Epithelial cell of esophagus (primary cell): ENCODE measurements at regions not wholly inside any gene's neighbourhood (a gene's known extent, or its start where the extent isn't known, plus 50 kb on each side); places are given as distances from the start of the nearest gene placed in this dataset.

Experiments used
- DNase-seq: peaks from one replicate; pipeline ENCODE4 v3.0.0; 2010; ENCODE audit warnings: low read depth
- H3K4me3 ChIP-seq: 2 replicates; pipeline ENCODE4 v1.5.1; 2011; ENCODE audit warnings: mild to moderate bottlenecking, low read length, control low read depth
- TF ChIP-seq, protein P1 (sequence below): IDR thresholded peaks from 2 replicates; pipeline ENCODE4 v1.5.1; 2011; ENCODE audit warnings: low read depth, mild to moderate bottlenecking, low read length, control low read depth, inconsistent platforms; ENCODE audit not compliant: insufficient read depth; ENCODE audit errors: missing control alignments

- no peak for DNase-seq
- TF ChIP-seq, protein P1, sequence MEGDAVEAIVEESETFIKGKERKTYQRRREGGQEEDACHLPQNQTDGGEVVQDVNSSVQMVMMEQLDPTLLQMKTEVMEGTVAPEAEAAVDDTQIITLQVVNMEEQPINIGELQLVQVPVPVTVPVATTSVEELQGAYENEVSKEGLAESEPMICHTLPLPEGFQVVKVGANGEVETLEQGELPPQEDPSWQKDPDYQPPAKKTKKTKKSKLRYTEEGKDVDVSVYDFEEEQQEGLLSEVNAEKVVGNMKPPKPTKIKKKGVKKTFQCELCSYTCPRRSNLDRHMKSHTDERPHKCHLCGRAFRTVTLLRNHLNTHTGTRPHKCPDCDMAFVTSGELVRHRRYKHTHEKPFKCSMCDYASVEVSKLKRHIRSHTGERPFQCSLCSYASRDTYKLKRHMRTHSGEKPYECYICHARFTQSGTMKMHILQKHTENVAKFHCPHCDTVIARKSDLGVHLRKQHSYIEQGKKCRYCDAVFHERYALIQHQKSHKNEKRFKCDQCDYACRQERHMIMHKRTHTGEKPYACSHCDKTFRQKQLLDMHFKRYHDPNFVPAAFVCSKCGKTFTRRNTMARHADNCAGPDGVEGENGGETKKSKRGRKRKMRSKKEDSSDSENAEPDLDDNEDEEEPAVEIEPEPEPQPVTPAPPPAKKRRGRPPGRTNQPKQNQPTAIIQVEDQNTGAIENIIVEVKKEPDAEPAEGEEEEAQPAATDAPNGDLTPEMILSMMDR: no peak
- no peak overlapping the region for H3K4me3 ChIP-seq
Measured at GRCh38 chr14:23694949-23695663, 58.9 kb downstream of the DHRS2 start.

DNA sequence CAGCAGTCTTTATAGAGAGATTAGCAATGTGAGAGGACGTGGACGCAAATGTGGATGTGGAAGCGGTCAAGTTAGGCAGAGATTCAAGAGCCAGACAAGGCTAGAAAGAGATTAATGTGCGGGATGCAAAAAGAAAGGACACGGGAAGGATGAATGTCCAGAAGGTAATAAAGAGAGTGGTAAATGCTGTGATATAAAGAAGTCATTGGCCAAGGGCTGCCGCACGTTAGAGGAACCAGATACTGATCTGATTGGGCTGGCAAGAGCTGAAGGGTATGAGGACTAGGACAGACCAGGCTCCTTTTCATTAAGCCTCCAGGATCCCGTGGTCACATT, 59.5 kb downstream of the DHRS2 start:
- no peak for DNase-seq
- H3K4me3 ChIP-seq: no peak overlapping the region
- TF ChIP-seq, protein P1: no peak

GRCh38 chr14:23696701-23697239, 60.6 kb downstream of the DHRS2 start:
- no peak for DNase-seq
- TF ChIP-seq, protein P1: no peak
- H3K4me3 ChIP-seq: no peak overlapping the region

DNA sequence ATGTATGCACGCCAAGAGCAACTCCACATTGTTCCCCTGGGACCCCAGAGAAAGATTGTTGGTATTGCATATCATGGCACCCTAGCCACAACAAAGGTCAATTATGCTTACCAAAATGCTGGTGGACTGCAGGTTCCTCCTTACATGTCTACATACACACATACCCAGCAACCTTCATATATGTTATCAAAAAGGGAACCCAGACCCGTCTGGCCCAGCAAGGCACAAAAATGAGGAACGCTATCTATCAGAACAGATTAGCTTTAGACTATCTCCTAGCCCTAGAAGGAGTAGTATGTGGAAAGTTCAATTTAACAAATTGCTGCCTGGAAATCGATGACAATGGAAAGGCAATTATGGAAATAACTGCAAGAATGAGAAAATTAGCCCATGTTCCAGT, 61.5 kb downstream of the DHRS2 start:
- H3K4me3 ChIP-seq: no peak overlapping the region
- no peak for DNase-seq
- TF ChIP-seq, protein P1: no peak

DNA sequence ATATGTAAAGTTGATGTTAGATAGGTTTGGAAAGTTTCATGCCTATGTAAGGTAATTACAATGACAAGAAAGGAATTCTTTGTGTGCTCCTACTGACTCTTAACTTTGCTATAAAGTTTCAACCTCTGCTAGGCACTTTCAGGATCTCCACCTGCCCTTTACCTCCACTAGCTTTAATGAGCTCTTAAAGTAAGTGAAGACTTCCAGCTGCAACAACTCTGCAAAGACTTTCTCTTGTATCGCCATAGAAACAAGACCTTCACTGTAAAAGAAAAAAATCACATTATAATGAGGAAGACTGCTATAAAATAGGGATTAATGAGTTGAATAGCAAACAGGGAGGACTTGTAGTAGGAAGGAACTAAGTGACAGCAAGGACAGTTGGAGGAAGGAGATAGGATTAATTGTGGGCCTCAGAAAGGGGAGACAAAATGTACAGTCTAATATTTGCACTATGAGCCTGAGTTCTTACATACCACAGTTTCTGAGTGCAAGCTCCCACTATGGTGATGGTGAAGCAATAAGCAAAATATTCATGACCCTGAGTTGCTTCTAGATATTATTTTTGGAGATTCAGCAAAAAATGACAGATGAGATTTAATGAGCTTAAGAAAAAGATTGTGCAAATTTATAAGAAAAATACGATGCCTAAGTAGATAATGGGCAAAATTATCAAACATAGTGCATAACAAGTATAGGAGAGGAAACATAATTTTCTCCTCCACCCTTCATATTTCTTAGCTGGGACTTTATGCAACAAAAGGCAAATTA, 66.7 kb downstream of the DHRS2 start:
- no peak for DNase-seq
- H3K4me3 ChIP-seq: no peak overlapping the region
- TF ChIP-seq, protein P1: no peak

DNA sequence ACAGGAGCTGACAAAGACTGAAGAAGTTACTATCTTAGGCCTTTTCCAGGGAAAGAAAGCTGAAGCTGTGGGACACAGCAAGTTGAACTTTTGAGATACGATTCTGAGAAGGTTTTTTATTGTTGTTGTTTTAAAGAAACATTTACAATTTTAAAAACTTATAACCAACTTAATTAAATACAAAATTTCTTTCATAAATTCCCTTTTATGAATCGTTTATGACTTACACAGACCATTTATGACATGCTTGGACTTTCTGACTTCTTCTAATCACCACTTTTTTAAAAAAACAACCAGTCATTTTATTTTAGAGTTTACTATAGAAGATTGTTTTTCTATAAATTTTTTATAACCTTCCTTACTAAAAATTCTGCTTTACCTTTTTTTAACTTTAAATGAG, 68.7 kb downstream of the DHRS2 start:
- TF ChIP-seq, protein P1: no peak
- H3K4me3 ChIP-seq: no peak overlapping the region
- no peak for DNase-seq

DNA sequence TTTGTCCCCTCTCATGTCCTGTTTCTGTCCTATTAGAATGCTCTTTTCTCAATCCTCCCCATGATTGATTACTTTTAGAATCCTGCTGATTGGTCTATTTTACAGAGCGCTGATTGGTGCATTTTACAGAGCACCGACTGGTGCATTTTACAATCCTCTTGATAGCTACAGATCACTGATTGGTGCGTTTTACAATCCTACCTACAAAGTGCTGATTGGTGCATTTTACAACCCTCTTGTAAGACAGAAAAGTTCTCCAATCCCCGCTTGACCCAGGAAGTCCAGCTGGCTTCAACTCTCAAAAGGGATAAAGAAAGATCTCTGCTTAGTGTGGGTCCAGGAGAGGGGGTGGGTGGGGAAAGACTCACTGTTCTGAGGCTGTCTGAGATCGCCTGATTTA, 71.3 kb downstream of the DHRS2 start:
- TF ChIP-seq, protein P1: no peak
- no peak overlapping the region for H3K4me3 ChIP-seq
- no peak for DNase-seq
